Gastrocnemius medialis (tissue), 4 donors: ENCODE measurements at regions not wholly inside any gene's neighbourhood (a gene's known extent, or its start where the extent isn't known, plus 50 kb on each side); places are given as distances from the start of the nearest gene placed in this dataset.

Experiments
- CTCF ChIP-seq, 5 experiments: fragments of 450-650 bp in 3 of 5; fragments of 200-600 bp in 2 of 5; sonication (generic) in 2 of 5; IDR thresholded peaks in 4 of 5; conservative IDR thresholded peaks in 1 of 5; 1 replicate in 4 of 5; 2 replicates in 1 of 5; pipeline ENCODE4 v1.5.1; 2016 to 2019; ENCODE audit warnings: antibody characterized with exemption in 5 of 5, mild to moderate bottlenecking in 3 of 5, moderate library complexity in 3 of 5
- POLR2A ChIP-seq, 2 donors: fragments of 450-650 bp; IDR thresholded peaks; one replicate each; pipeline ENCODE4 v1.6.1; 2017; ENCODE audit warnings: antibody characterized with exemption in 2 of 2, mild to moderate bottlenecking in 2 of 2, moderate library complexity in 2 of 2

- TF ChIP-seq CTCF (IDR thresholded peaks at IDR 0.05 in 4 of 5, conservative IDR thresholded peaks at IDR 0.05 in 1 of 5), result no peak
- TF ChIP-seq POLR2A (IDR thresholded peaks at IDR 0.05), result no peak
Measured at GRCh38 chr13:105519771-105520170, 1015.7 kb downstream of the EFNB2 start.
